Gastroesophageal sphincter (tissue), 3 donors: ENCODE measurements at regions not wholly inside any gene's neighbourhood (a gene's known extent, or its start where the extent isn't known, plus 50 kb on each side); places are given as distances from the start of the nearest gene placed in this dataset.

Source experiments
- POLR2A ChIP-seq, 2 donors: fragments of 450-650 bp; IDR thresholded peaks; one replicate each; pipeline ENCODE4 v1.6.1; 2017; ENCODE audit warnings: antibody characterized with exemption in 2 of 2, mild to moderate bottlenecking in 2 of 2, moderate library complexity in 1 of 2
- TF ChIP-seq, protein P1 (sequence below), 4 experiments: fragments of 200-600 bp in 2 of 4; fragments of 450-650 bp in 2 of 4; sonication (generic) in 1 of 4; IDR thresholded peaks; one replicate each; pipeline ENCODE4 v1.5.1; 2017 to 2019; ENCODE audit warnings: antibody characterized with exemption in 4 of 4, mild to moderate bottlenecking in 2 of 4, moderate library complexity in 2 of 4

DNA sequence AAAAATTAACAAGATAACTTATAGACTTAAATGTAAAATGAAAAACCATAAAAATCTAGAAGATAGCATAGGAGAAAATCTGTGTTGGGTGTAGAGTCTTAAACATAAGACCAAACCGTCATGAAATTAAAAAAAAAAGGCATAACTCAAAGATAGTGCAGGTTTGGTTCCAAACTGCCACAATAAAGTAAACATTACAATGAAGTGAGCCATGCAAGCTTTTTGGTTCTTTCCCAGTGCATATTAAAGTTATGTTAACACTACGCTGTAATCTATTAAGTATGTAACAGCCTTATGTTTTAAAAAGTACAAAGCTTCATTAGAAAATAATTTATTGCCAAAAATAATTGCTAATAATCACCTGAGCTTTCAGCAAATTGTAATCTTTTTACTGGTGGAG, 1366.5 kb upstream of the LRRTM3 start:
- TF ChIP-seq, protein P1, sequence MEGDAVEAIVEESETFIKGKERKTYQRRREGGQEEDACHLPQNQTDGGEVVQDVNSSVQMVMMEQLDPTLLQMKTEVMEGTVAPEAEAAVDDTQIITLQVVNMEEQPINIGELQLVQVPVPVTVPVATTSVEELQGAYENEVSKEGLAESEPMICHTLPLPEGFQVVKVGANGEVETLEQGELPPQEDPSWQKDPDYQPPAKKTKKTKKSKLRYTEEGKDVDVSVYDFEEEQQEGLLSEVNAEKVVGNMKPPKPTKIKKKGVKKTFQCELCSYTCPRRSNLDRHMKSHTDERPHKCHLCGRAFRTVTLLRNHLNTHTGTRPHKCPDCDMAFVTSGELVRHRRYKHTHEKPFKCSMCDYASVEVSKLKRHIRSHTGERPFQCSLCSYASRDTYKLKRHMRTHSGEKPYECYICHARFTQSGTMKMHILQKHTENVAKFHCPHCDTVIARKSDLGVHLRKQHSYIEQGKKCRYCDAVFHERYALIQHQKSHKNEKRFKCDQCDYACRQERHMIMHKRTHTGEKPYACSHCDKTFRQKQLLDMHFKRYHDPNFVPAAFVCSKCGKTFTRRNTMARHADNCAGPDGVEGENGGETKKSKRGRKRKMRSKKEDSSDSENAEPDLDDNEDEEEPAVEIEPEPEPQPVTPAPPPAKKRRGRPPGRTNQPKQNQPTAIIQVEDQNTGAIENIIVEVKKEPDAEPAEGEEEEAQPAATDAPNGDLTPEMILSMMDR (IDR thresholded peaks at IDR 0.05): no peak
- no peak for TF ChIP-seq POLR2A (IDR thresholded peaks at IDR 0.05)
